Heart left ventricle (tissue), 16 donors: ENCODE measurements at regions not wholly inside any gene's neighbourhood (a gene's known extent, or its start where the extent isn't known, plus 50 kb on each side); places are given as distances from the start of the nearest gene placed in this dataset.

ENCODE experiments used
- ATAC-seq, 4 donors: fragments of 200-7000 bp; cut with Tn5 transposase; one replicate each; pipeline ENCODE4 v1.9.1; 2020 to 2022; ENCODE audit warnings: moderate library complexity in 4 of 4, mild to moderate bottlenecking in 3 of 4, moderate number of reproducible peaks in 1 of 4
- DNase-seq, 5 donors: peaks; one replicate each; pipeline ENCODE4 v3.0.0-alpha.2; 2020
- H3K27ac ChIP-seq, 12 donors: fragments of 200-600 bp; sonication (generic) in 4 of 12; one replicate each; pipeline versions ENCODE4 v1.5.0 to v1.8.0; 2016 to 2022; ENCODE audit warnings: mild to moderate bottlenecking in 2 of 12
- H3K27me3 ChIP-seq, 9 donors: fragments of 200-600 bp; sonication (generic) in 2 of 9; one replicate each; pipeline versions ENCODE4 v1.5.1 to v1.8.0; 2016 to 2022; ENCODE audit warnings: mild to moderate bottlenecking in 3 of 9
- H3K36me3 ChIP-seq, 9 donors: fragments of 200-600 bp; sonication (generic) in 2 of 9; one replicate each; pipeline versions ENCODE4 v1.5.0 to v1.8.0; 2018 to 2022; ENCODE audit warnings: mild to moderate bottlenecking in 2 of 9
- H3K4me1 ChIP-seq, 12 donors: fragments of 200-600 bp; sonication (generic) in 4 of 12; one replicate each; pipeline versions ENCODE4 v1.5.0 to v1.8.0; 2016 to 2022; ENCODE audit warnings: mild to moderate bottlenecking in 3 of 12
- H3K4me3 ChIP-seq, 12 donors: fragments of 200-600 bp; sonication (generic) in 4 of 12; one replicate each; pipeline versions ENCODE4 v1.5.0 to v1.8.0; 2017 to 2022; ENCODE audit warnings: mild to moderate bottlenecking in 9 of 12, moderate library complexity in 4 of 12
- H3K9me3 ChIP-seq, 12 donors: fragments of 200-600 bp; sonication (generic) in 4 of 12; one replicate each; pipeline versions ENCODE4 v1.5.0 to v1.8.0; 2016 to 2022; ENCODE audit warnings: mild to moderate bottlenecking in 1 of 12
- POLR2A ChIP-seq, 2 donors: fragments of 450-650 bp; IDR thresholded peaks; one replicate each; pipeline ENCODE4 v1.6.1; 2017; ENCODE audit warnings: antibody characterized with exemption in 2 of 2, mild to moderate bottlenecking in 2 of 2, moderate library complexity in 2 of 2
- WGBS, 4 donors: extraction: QIAGEN DNeasy Blood & Tissue Kit in 2 of 4; methylation state at CpG; one replicate each; pipeline versions ENCODE4 v1.1.5 to v1.1.7; 2013 to 2018; 5-methylcytosine and 5-hydroxymethylcytosine counted together
- intact Hi-C, 10 donors: fragments of 100-400 bp; cut with DNase I; formaldehyde crosslinking; loops; one replicate each; pipeline versions ENCODE4 v1.11.1 to v1.14.2; 2022
- TF ChIP-seq, protein P1 (sequence below), 12 donors: fragments of 200-600 bp; sonication (generic) in 4 of 12; IDR thresholded peaks; one replicate each; pipeline versions ENCODE4 v1.5.0 to v1.8.0; 2018 to 2022; ENCODE audit warnings: antibody characterized with exemption in 12 of 12, mild to moderate bottlenecking in 5 of 12
- donor health status: ischemic (EF 13 %, LVEDD 7.1; RV severe dilation, severe dysfunction).
- donor health status: healthy with polysubstance abuse.
- donor health status: DM: no; HTN: yes; CAD: no.
- donor health status: DM: no; HTN: no; CAD: no.
- donor health status: ischemic (EF 25% LVEDD 6.9; RV normal size, moderate dysfunction).
- donor health status: ischemic (EF 25% LVEDD 5.7; RV mildly dilated, moderate dysfunction).
- donor health status: healthy.
- donor health status: DM: yes; HTN: yes; CAD: no.
- donor health status: ischemic (EF 35%, LVEDD 5.7; RV mildly dilated, moderate dysfunction).
- donor health status: nonischemic (EF 11% LVEDD 7.7; RV severe dilation, severe dysfunction).
- donor health status: DM: yes; HTN: yes; CAD: no.
- donor health status: PGD.
- donor health status: ischemic (EF 29% LVEDD 5.4; RV normal size, mild dysfunction).
- donor health status: nonischemic (EF 23%, LVEDD 6.1; RV moderate dilation, normal function).

DNA sequence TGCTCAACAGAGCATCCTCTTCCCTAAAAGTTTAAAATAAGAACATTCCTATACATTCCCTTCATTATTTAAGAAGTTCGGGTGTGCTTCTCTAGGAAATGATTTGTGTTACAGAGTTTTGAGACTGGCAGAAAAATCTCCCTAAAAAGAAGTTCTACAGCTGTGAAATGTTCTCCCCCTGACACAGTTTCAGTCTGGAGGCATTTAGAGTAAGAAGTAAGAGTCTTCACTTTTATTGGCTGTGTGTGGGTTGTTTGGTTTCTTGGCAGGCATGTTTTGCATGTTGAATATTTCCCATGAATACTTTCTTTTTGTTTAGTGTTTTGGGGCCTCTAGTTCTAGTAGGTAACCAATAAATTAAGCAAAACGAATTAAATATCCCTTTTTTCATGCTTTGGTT is 195.9 kb downstream of the TENT5A start:
- TF ChIP-seq, protein P1, sequence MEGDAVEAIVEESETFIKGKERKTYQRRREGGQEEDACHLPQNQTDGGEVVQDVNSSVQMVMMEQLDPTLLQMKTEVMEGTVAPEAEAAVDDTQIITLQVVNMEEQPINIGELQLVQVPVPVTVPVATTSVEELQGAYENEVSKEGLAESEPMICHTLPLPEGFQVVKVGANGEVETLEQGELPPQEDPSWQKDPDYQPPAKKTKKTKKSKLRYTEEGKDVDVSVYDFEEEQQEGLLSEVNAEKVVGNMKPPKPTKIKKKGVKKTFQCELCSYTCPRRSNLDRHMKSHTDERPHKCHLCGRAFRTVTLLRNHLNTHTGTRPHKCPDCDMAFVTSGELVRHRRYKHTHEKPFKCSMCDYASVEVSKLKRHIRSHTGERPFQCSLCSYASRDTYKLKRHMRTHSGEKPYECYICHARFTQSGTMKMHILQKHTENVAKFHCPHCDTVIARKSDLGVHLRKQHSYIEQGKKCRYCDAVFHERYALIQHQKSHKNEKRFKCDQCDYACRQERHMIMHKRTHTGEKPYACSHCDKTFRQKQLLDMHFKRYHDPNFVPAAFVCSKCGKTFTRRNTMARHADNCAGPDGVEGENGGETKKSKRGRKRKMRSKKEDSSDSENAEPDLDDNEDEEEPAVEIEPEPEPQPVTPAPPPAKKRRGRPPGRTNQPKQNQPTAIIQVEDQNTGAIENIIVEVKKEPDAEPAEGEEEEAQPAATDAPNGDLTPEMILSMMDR (IDR thresholded peaks at IDR 0.05), result no peak
- TF ChIP-seq POLR2A (IDR thresholded peaks at IDR 0.05), result no peak
- no peak for DNase-seq
- no peak for ATAC-seq

GRCh38 chr6:81553216-81553615 is 199.3 kb downstream of the TENT5A start:
- Histone ChIP-seq H3K4me1 (peaks cover 0 to 10% (median 0%) of the 10 kb centered on the region in 12 donors), H3K4me3 (no peak overlapping the region), H3K27ac (no peak overlapping the region), H3K27me3 (no peaks in the 10 kb centered on the region), H3K9me3 (no peaks in the 10 kb centered on the region), H3K36me3 (no peaks in the 10 kb centered on the region)
- DNase-seq (no peak), ATAC-seq (no peak)
- 62 to 78% (median 68%) methylated on average over 2 of the region's 2 CpGs for WGBS, 4 donors
- TF ChIP-seq, protein P1 (IDR thresholded peaks at IDR 0.05), result no peak
- TF ChIP-seq POLR2A (IDR thresholded peaks at IDR 0.05), result no peak
- intact Hi-C loops, result no loop called here

More for the DNA sequence above, 195.9 kb downstream of the TENT5A start:
- peak overlapping the region in 1 of 12 donors; percentile 8 for H3K27ac ChIP-seq
- WGBS, 4 donors, result 38 to 66% (median 48%) methylated on average over 2 of the region's 2 CpGs
- intact Hi-C loops, result no loop called here
- H3K9me3 ChIP-seq, result peaks cover 0 to 2% (median 0%) of the 10 kb centered on the region in 12 donors
- H3K4me1 ChIP-seq, result peaks cover 0 to 16% (median 0%) of the 10 kb centered on the region in 12 donors
- no peak overlapping the region for H3K4me3 ChIP-seq
- H3K27me3 ChIP-seq, result no peaks in the 10 kb centered on the region
- no peaks in the 10 kb centered on the region for H3K36me3 ChIP-seq

DNA sequence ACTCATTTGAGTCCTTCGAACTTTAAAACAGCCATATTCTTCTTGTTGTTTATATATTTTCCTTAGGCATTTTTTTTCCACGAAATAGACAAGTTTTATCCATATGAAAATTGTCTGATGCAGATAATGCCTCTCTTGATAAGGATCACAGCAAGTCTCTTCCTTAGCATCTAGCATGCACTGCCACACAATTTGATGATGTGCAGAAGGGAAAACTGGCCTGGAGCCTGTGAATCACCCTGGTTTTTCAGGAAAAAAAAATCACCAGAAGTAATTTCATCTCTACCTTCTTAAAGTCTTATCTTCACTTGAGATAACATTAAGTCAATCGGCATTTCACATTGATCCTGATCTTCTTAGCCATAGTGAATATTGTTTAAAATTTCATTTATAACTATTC is 199.8 kb downstream of the TENT5A start:
- peaks cover 0 to 10% (median 0%) of the 10 kb centered on the region in 12 donors for H3K4me1 ChIP-seq
- ATAC-seq (no peak), DNase-seq (no peak)
- TF ChIP-seq, protein P1 (IDR thresholded peaks at IDR 0.05), result no peak
- no peak for TF ChIP-seq POLR2A (IDR thresholded peaks at IDR 0.05)
- intact Hi-C loops, result no loop called here
- H3K27ac ChIP-seq, result no peak overlapping the region
- no peaks in the 10 kb centered on the region for H3K9me3 ChIP-seq
- no peak overlapping the region for H3K4me3 ChIP-seq
- no peaks in the 10 kb centered on the region for H3K36me3 ChIP-seq
- WGBS, 4 donors, result 67 to 71% (median 69%) methylated on average over 3 of the region's 3 CpGs
- H3K27me3 ChIP-seq, result no peaks in the 10 kb centered on the region

- no peaks in the 10 kb centered on the region for H3K36me3 ChIP-seq
- 86 to 92% (median 89%) methylated on average over 3 of the region's 3 CpGs for WGBS, 4 donors
- no peaks in the 10 kb centered on the region for H3K27me3 ChIP-seq
- H3K4me3 ChIP-seq, result no peak overlapping the region
- peaks cover 0 to 6% (median 0%) of the 10 kb centered on the region in 12 donors for H3K4me1 ChIP-seq
- H3K9me3 ChIP-seq, result no peaks in the 10 kb centered on the region
- no peak overlapping the region for H3K27ac ChIP-seq
- no peak for TF ChIP-seq POLR2A (IDR thresholded peaks at IDR 0.05)
- TF ChIP-seq, protein P1 (IDR thresholded peaks at IDR 0.05), result no peak
- ATAC-seq (no peak), DNase-seq (no peak)
- intact Hi-C loops, result no loop called here
Measured at GRCh38 chr6:81547149-81547548, 205.3 kb downstream of the TENT5A start.
